HCT116 (cell line): ENCODE measurements at regions not wholly inside any gene's neighbourhood (a gene's known extent, or its start where the extent isn't known, plus 50 kb on each side); places are given as distances from the start of the nearest gene placed in this dataset.
"Not testable (repeated sequence)": the region's sequence is repeated elsewhere in the genome, so short reads cannot be mapped to it uniquely, and the experiment has no call there.

Experiments used
- ATAC-seq: fragments of 200-7000 bp; cut with Tn5 transposase; 2 replicates; pipeline ENCODE4 v1.9.1; 2020; ENCODE audit warnings: mild to moderate bottlenecking, moderate library complexity
- BruUV-seq: library from RNA; stranded (reverse); fragments of 400-500 nt; replicated peaks from 2 replicates; lab custom pipeline; 2021; lab: Mats Ljungman, UMichigan
- CTCF ChIA-PET: fragments of 300-600 bp; sonication (Branson Sonifier 250); formaldehyde crosslinking; loops from one replicate; lab custom pipeline; 2021; ENCODE audit warnings: antibody characterized with exemption; lab: Charles Lee
- POLR2A ChIA-PET: fragments of 300-600, 350-600 bp; sonication (Branson Sonifier 250); formaldehyde crosslinking; loops from one replicate; lab custom pipeline; 2021; ENCODE audit warnings: antibody characterized with exemption; lab: Charles Lee
- RAD21 ChIA-PET, 2 experiments: fragments of 300-600 bp; sonication (Branson Sonifier 250); formaldehyde crosslinking; loops; one replicate each; lab custom pipeline; 2023; ENCODE audit warnings: low total read pairs in 2 of 2; ENCODE audit not compliant: uncharacterized antibody in 2 of 2, unreplicated experiment in 2 of 2, low non-redundant PET in 1 of 2; lab: Charles Lee
- DNase-seq: peaks from one replicate; pipeline ENCODE4 v3.0.0-alpha.2; 2010; ENCODE audit warnings: low read depth, low spot score
- H2AFZ ChIP-seq: fragments of 200-600 bp; shearing (Covaris generic), sonication (generic); 2 replicates; pipeline ENCODE4 v1.6.1; 2017; ENCODE audit warnings: low read depth, mixed run types, mixed read lengths, antibody characterized with exemption, low read length; ENCODE audit not compliant: poor library complexity, severe bottlenecking
- H3K27ac ChIP-seq: 2 replicates; pipeline ENCODE4 v1.5.1; 2012; ENCODE audit warnings: low read depth, low read length
- H3K27me3 ChIP-seq: fragments of 200-600 bp; sonication (generic); 2 replicates; pipeline ENCODE4 v1.6.1; 2016; ENCODE audit warnings: mixed run types, low read length, mixed read lengths; ENCODE audit not compliant: insufficient read depth
- H3K36me3 ChIP-seq, 2 experiments: fragments of 200-500 bp in 1 of 2; fragments of 200-600 bp in 1 of 2; sonication (Bioruptor generic) in 1 of 2; sonication (generic) in 1 of 2; 2 replicates each; pipeline versions ENCODE4 v1.5.1 to v1.6.1; 2014 to 2016; ENCODE audit warnings: low read length in 2 of 2, inconsistent platforms in 1 of 2, mixed read lengths in 1 of 2, mixed run types in 1 of 2; ENCODE audit not compliant: insufficient read depth in 2 of 2, control insufficient read depth in 1 of 2
- H3K4me1 ChIP-seq, 2 experiments: fragments of 200-600 bp in 1 of 2; sonication (generic) in 1 of 2; 2 replicates each; pipeline versions ENCODE4 v1.5.1 to v1.6.1; 2012 to 2017; ENCODE audit warnings: low read length in 2 of 2, inconsistent platforms in 1 of 2, mild to moderate bottlenecking in 1 of 2, mixed read lengths in 1 of 2, mixed run types in 1 of 2, moderate library complexity in 1 of 2; ENCODE audit not compliant: insufficient read depth in 2 of 2, control insufficient read depth in 1 of 2
- H3K4me2 ChIP-seq: fragments of 200-600 bp; sonication (generic); 2 replicates; pipeline ENCODE4 v1.6.1; 2017; ENCODE audit warnings: mixed run types, low read length, mixed read lengths
- H3K4me3 ChIP-seq, 2 experiments: fragments of 200-600 bp in 1 of 2; sonication (generic) in 1 of 2; replicated peaks in 1 of 2; 2 replicates each; pipeline ENCODE4 v1.5.1; 2011 to 2016; ENCODE audit warnings: low read length in 2 of 2, control low read depth in 1 of 2, low read depth in 1 of 2, mild to moderate bottlenecking in 1 of 2, mixed read lengths in 1 of 2, mixed run types in 1 of 2
- H3K79me2 ChIP-seq: fragments of 200-600 bp; sonication (generic); 2 replicates; pipeline ENCODE4 v1.6.1; 2017; ENCODE audit warnings: mild to moderate bottlenecking, mixed run types, low read length, moderate library complexity, mixed read lengths; ENCODE audit not compliant: insufficient read depth
- H3K9ac ChIP-seq: fragments of 200-600 bp; sonication (generic); 2 replicates; pipeline ENCODE4 v1.6.1; 2016; ENCODE audit warnings: low read length, mixed read lengths
- H3K9me2 ChIP-seq: fragments of 200-600 bp; sonication (generic), shearing (Covaris generic); 2 replicates; pipeline ENCODE4 v1.6.1; 2017; ENCODE audit warnings: mixed run types, mild to moderate bottlenecking, moderate library complexity; ENCODE audit not compliant: insufficient read depth
- H3K9me3 ChIP-seq, 2 experiments: fragments of 200-500 bp in 1 of 2; fragments of 200-600 bp in 1 of 2; sonication (Bioruptor generic) in 1 of 2; sonication (generic) in 1 of 2; 2 replicates each; pipeline ENCODE4 v1.6.1; 2014 to 2017; ENCODE audit warnings: low read length in 2 of 2, mixed read lengths in 2 of 2, inconsistent platforms in 1 of 2, low read depth in 1 of 2, mild to moderate bottlenecking in 1 of 2, mixed run types in 1 of 2, moderate library complexity in 1 of 2; ENCODE audit not compliant: control insufficient read depth in 1 of 2, insufficient read depth in 1 of 2
- H4K20me1 ChIP-seq: fragments of 200-600 bp; sonication (generic), shearing (Covaris generic); 2 replicates; pipeline ENCODE4 v1.6.1; 2017; ENCODE audit warnings: mixed run types, mild to moderate bottlenecking, moderate library complexity; ENCODE audit not compliant: insufficient read depth
- intact Hi-C: fragments of 100-400 bp; cut with micrococcal nuclease; formaldehyde crosslinking; loops from 2 replicates; pipeline ENCODE4 v1.10.0; 2022

DNA sequence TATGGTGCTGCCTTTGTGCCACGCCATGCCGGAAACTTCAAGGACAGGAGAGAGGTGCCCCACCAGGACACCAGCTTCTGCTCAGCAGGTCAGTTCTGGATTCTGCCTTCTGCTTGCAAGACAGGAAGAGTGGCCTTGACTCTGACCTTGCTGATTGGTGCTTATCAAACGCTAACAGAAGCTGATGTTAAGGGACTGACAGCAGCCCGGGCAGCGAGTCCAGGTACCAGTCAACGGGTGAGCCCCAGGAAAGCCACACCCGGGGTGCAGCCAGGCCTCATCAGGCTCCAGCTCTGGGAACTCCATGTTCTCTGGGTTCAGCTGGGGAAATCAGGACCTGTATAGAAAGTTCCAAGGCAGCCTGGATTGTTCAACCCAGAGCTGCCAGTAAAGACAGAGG is 116.8 kb upstream of the MTLN start:
- ATAC-seq, H4K20me1 ChIP-seq, H3K9me3 ChIP-seq, H2AFZ ChIP-seq, H3K27me3 ChIP-seq, POLR2A ChIA-PET, RAD21 ChIA-PET, BruUV-seq, intact Hi-C loops, H3K4me2 ChIP-seq, H3K79me2 ChIP-seq, CTCF ChIA-PET, H3K9ac ChIP-seq, H3K4me1 ChIP-seq, DNase-seq, H3K27ac ChIP-seq, H3K9me2 ChIP-seq, H3K4me3 ChIP-seq, H3K36me3 ChIP-seq: not testable (repeated sequence)

GRCh38 chr2:110328677-110329076 is 116.3 kb upstream of the MTLN start:
- H3K9ac ChIP-seq, H4K20me1 ChIP-seq, H2AFZ ChIP-seq, ATAC-seq, H3K4me1 ChIP-seq, RAD21 ChIA-PET, H3K79me2 ChIP-seq, H3K36me3 ChIP-seq, intact Hi-C loops, H3K27ac ChIP-seq, DNase-seq, H3K27me3 ChIP-seq, H3K4me3 ChIP-seq, H3K9me3 ChIP-seq, H3K9me2 ChIP-seq, BruUV-seq, POLR2A ChIA-PET, H3K4me2 ChIP-seq, CTCF ChIA-PET: not testable (repeated sequence)

DNA sequence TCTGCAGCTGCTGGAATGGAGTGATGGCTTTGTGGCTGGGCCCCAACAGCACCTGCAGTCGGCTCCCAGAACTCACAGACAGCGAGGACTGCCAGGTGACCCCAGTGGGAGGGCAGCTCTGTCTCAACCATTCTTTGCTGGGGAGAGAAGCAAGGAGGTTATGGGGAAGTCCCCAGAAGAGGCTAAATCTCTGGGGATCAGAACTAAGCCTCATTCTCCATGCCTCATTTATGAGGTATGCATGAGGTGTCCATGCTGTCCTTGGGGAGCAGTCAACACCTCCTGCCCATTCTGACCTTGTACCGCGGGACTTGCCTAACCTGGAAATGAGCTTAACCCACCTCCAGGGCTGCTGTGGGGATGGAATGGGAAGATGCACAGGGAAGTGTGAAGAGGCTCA is 111.5 kb upstream of the MTLN start:
- ATAC-seq, intact Hi-C loops, CTCF ChIA-PET, H3K79me2 ChIP-seq, H3K4me2 ChIP-seq, H3K27ac ChIP-seq, H3K4me3 ChIP-seq, BruUV-seq, H3K4me1 ChIP-seq, H3K9me2 ChIP-seq, DNase-seq, RAD21 ChIA-PET, H2AFZ ChIP-seq, H4K20me1 ChIP-seq, H3K27me3 ChIP-seq, H3K9ac ChIP-seq, POLR2A ChIA-PET, H3K9me3 ChIP-seq, H3K36me3 ChIP-seq: not testable (repeated sequence)

- H3K27ac ChIP-seq, H3K9me2 ChIP-seq, POLR2A ChIA-PET, H3K4me3 ChIP-seq, H3K4me2 ChIP-seq, H3K4me1 ChIP-seq, DNase-seq, H3K36me3 ChIP-seq, H3K27me3 ChIP-seq, H3K79me2 ChIP-seq, CTCF ChIA-PET, H4K20me1 ChIP-seq, ATAC-seq, H3K9ac ChIP-seq, RAD21 ChIA-PET, H3K9me3 ChIP-seq, intact Hi-C loops, BruUV-seq, H2AFZ ChIP-seq: not testable (repeated sequence)
Observed at GRCh38 chr2:110322535-110322934, 110.2 kb upstream of the MTLN start.
